Mucosa of gallbladder (tissue), 1 donor: ENCODE measurements at regions not wholly inside any gene's neighbourhood (a gene's known extent, or its start where the extent isn't known, plus 50 kb on each side); places are given as distances from the start of the nearest gene placed in this dataset.
"Not testable (repeated sequence)": the region's sequence is repeated elsewhere in the genome, so short reads cannot be mapped to it uniquely, and the experiment has no call there.

ENCODE experiments used
- DNase-seq: peaks from one replicate; pipeline ENCODE4 v3.0.0-alpha.2; 2020; ENCODE audit warnings: low spot score
- donor health status: DM: no; HTN: no; CAD: no.

GRCh38 chr3:74055061-74055460, 430.3 kb upstream of the PDZRN3 start:
- DNase-seq, result no peak

- no peak for DNase-seq
These were observed 429.8 kb upstream of the PDZRN3 start for GRCh38 chr3:74054566-74054965.

GRCh38 chr3:74053970-74054516, 429.3 kb upstream of the PDZRN3 start:
- DNase-seq, result no peak

- DNase-seq, result no peak
These were observed 424.7 kb upstream of the PDZRN3 start for GRCh38 chr3:74049444-74049843.

DNA sequence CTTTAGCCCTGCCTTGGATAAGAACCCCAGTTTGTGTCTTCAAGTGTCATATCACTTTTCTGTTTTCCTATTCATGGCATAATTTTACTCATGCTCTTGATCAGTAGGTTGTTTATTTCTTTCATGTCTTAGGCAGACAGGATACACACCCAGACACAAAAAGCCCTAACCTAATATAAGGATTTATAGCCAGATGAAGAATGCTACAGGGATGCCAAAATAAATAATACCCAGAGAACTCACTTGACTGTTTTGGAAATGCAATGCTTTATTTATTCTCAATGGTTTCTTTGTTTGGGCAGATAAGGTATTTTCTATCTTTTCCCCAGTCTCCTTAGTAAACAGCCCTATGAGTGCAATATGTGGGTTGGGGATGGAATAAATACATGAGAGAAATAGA, 424.0 kb upstream of the PDZRN3 start:
- DNase-seq, result no peak

- DNase-seq, result no peak
These were observed 420.3 kb upstream of the PDZRN3 start for GRCh38 chr3:74045000-74045399.

GRCh38 chr3:74041068-74041675, 416.4 kb upstream of the PDZRN3 start:
- no peak for DNase-seq

DNA sequence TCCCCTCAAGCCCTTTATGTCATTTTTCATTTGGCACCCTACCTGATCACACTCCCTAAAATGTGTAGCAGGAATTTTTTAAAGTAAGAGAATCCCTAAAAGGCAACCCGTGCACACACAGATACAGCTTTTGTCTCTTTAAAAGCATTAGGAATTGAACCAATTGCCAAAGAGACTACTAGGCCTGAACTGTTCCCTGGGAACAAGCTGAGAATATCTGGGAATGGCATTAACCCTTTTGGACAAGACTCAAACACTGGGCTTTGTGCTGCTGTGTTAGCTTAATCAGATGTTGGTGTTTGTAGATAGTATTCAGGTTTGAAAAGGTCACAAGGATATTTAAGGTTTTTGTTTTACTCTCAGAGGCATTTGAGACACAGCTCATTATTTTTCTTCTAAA, 414.4 kb upstream of the PDZRN3 start:
- DNase-seq, result no peak

GRCh38 chr3:74036568-74036967, 411.8 kb upstream of the PDZRN3 start:
- no peak for DNase-seq

DNA sequence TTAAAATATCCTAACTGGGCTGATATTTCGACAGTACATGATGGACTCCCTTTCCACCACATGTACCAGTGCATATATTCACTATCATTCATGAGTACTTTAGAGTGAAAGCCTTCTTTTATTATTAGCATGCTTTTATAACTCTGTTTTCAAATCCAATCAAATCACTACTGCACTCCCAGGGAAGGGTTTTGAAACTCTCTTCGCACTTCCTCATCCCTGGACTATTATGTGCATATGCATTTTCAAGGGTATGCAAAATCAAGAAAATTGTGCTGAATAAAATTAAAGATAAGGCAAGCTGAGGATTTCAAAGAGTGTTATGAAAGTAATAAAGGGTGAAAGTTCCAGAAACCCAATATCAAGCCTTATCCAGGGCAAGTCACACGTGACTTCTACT, 411.4 kb upstream of the PDZRN3 start:
- DNase-seq, result no peak

- no peak for DNase-seq
These were observed 409.1 kb upstream of the PDZRN3 start for GRCh38 chr3:74033806-74034205.

GRCh38 chr3:74033381-74033780, 408.6 kb upstream of the PDZRN3 start:
- DNase-seq, result no peak

- DNase-seq, result no peak
These were observed 402.4 kb upstream of the PDZRN3 start for GRCh38 chr3:74027121-74027520.

- DNase-seq, result no peak
These were observed 398.7 kb upstream of the PDZRN3 start for GRCh38 chr3:74023395-74023794.

- DNase-seq, result no peak
These were observed 396.7 kb upstream of the PDZRN3 start for GRCh38 chr3:74021449-74021848.

- DNase-seq, result no peak
These were observed 385.5 kb upstream of the PDZRN3 start for GRCh38 chr3:74009961-74010844.

- DNase-seq, result no peak
These were observed 379.6 kb upstream of the PDZRN3 start for GRCh38 chr3:74004386-74004785.

GRCh38 chr3:74003734-74004133, 379.0 kb upstream of the PDZRN3 start:
- DNase-seq, result no peak

DNA sequence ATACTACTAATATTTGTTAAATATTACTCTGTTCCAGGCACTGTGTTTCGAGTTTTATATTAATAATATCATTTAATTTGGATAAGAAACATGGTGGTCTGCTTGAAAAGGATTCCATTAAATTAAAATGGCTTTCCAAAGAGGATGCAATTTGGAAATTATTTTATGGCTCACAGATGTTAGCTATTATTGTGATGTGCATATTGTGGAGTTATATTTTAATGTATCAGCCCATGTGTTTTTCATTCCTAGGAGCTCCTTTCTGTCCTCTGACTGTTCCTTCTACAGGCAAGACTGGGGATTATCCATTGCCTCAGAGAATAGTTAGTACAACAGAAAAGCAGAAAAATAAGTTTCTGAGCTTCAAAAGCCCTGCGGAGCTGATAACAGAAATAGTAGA, 376.7 kb upstream of the PDZRN3 start:
- no peak for DNase-seq

DNA sequence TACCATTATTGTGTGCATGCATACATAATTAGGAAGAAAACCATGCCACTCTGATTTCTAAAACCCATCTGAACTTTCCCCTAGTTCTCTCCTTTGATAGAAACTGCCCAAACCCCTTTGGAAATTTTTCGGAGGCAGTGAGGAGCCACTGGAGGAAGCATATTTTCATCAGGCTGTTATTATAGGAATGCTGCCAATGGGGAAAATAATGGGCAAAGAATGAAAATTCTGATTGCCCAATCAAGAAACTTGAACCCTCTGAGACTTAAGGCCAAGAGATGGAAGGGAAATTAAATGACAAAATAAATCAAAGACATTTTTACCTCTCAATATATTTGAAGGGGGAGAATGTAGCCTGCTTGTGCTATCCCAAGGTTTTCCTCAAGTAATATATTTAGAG, 376.0 kb upstream of the PDZRN3 start:
- no peak for DNase-seq

DNA sequence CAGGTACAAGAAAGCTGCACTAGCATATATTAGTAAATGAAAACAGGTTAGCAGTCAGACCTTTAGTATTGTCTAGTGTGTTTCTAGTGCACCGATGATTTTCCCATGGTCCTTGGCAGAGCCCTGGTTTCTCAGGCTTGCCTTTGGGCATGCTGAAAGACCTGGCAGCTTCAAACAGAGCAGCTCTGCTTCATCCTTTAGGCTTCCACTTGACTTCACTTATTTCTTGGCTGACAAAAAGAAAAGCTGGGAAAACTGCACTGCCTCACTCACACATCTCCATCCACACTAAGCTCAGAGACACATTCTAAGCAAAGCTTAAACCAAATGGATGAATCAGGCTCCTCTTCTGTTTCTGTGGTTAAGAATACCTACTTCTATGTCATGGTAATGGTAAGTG, 374.8 kb upstream of the PDZRN3 start:
- no peak for DNase-seq

- not testable (repeated sequence) for DNase-seq
These were observed 365.9 kb upstream of the PDZRN3 start for GRCh38 chr3:73990691-73991090.

GRCh38 chr3:73966733-73967132, 342.0 kb upstream of the PDZRN3 start:
- no peak for DNase-seq
